Transverse colon (tissue), 4 donors: ENCODE measurements at regions not wholly inside any gene's neighbourhood (a gene's known extent, or its start where the extent isn't known, plus 50 kb on each side); places are given as distances from the start of the nearest gene placed in this dataset.

Experiments
- DNase-seq: peaks from one replicate; pipeline ENCODE4 v3.0.0-alpha.2; 2019
- H3K27ac ChIP-seq, 4 donors: fragments of 200-600 bp; sonication (generic); 2 replicates each; pipeline ENCODE4 v1.5.1; 2016 to 2018; ENCODE audit warnings: inconsistent platforms in 4 of 4
- H3K27me3 ChIP-seq: fragments of 200-600 bp; sonication (generic); 2 replicates; pipeline ENCODE4 v1.5.1; 2017; ENCODE audit warnings: inconsistent platforms
- H3K36me3 ChIP-seq, 4 donors: fragments of 200-600 bp; sonication (generic); 2 replicates each; pipeline ENCODE4 v1.5.1; 2017 to 2019; ENCODE audit warnings: inconsistent platforms in 4 of 4
- H3K4me1 ChIP-seq, 4 donors: fragments of 200-600 bp; sonication (generic); 2 replicates each; pipeline ENCODE4 v1.5.1; 2017 to 2020; ENCODE audit warnings: inconsistent platforms in 4 of 4
- H3K4me3 ChIP-seq, 4 donors: fragments of 200-600 bp; sonication (generic); 1 replicate in 1 of 4; 2 replicates in 3 of 4; pipeline versions ENCODE4 v1.5.1 to v1.6.1; 2017 to 2019; ENCODE audit warnings: inconsistent platforms in 4 of 4
- H3K9me3 ChIP-seq, 2 donors: fragments of 200-600 bp; sonication (generic); 2 replicates each; pipeline ENCODE4 v1.5.1; 2017 to 2019; ENCODE audit warnings: inconsistent platforms in 2 of 2
- CTCF ChIP-seq, 5 experiments: fragments of 200-600 bp in 3 of 5; fragments of 450-650 bp in 2 of 5; sonication (generic) in 3 of 5; IDR thresholded peaks; 1 replicate in 2 of 5; 2 replicates in 3 of 5; pipeline ENCODE4 v1.5.1; 2016 to 2017; ENCODE audit warnings: antibody characterized with exemption in 5 of 5, inconsistent platforms in 3 of 5, mild to moderate bottlenecking in 2 of 5, moderate library complexity in 1 of 5
- EP300 ChIP-seq: sonication (generic); formaldehyde crosslinking; IDR thresholded peaks from one replicate; pipeline ENCODE4 v1.6.1; 2017; ENCODE audit warnings: antibody characterized with exemption, low read depth
- POLR2A ChIP-seq: fragments of 450-650 bp; IDR thresholded peaks from one replicate; pipeline ENCODE4 v1.6.1; 2016; ENCODE audit warnings: antibody characterized with exemption, mild to moderate bottlenecking, moderate library complexity
- POLR2AphosphoS5 ChIP-seq, 3 donors: sonication (generic); formaldehyde crosslinking; IDR thresholded peaks; one replicate each; pipeline ENCODE4 v1.6.1; 2016; ENCODE audit warnings: antibody characterized with exemption in 3 of 3
- WGBS, 2 donors: methylation state at CpG; one replicate each; pipeline ENCODE4 v1.1.5; 2018; ENCODE audit warnings: low coverage in 1 of 2; 5-methylcytosine and 5-hydroxymethylcytosine counted together
- in situ Hi-C, 4 donors: fragments of 200-750 bp; cut with MboI; loops; one replicate each; pipeline versions ENCODE4 v1.15.0 to v1.15.1; 2017; ENCODE audit warnings: low sequenced_read_pairs in 3 of 4, low pct_ligation_motif_present in 1 of 4, low pct_unique_long_range_greater_than_20kb in 1 of 4
- intact Hi-C: fragments of 100-400 bp; cut with DNase I; formaldehyde crosslinking; loops from one replicate; pipeline ENCODE4 v1.15.1; 2023; ENCODE audit warnings: low total_unique reads

GRCh38 chr2:242051463-242051862 lies 181.9 kb downstream of the RTP5 start:
- in situ Hi-C loops: no loop called here
- WGBS, 2 donors: 11 to 25% methylated on average over 1 of the region's 1 CpG
- TF ChIP-seq POLR2AphosphoS5 (IDR thresholded peaks at IDR 0.05): no peak
- TF ChIP-seq CTCF (IDR thresholded peaks at IDR 0.05): no peak
- TF ChIP-seq POLR2A: no peak
- TF ChIP-seq EP300: no peak

GRCh38 chr2:242052421-242052820 lies 182.9 kb downstream of the RTP5 start:
- H3K27me3 ChIP-seq: peaks cover 33% of the 10 kb centered on the region
- no peaks in the 10 kb centered on the region for H3K4me1 ChIP-seq
- TF ChIP-seq POLR2A (no peak), CTCF (IDR thresholded peaks at IDR 0.05) (no peak), POLR2AphosphoS5 (IDR thresholded peaks at IDR 0.05) (no peak), EP300 (no peak)
- WGBS, 2 donors: 71 to 87% methylated on average over 5 to 10 of the region's 10 CpGs
- in situ Hi-C loops (no loop called here), intact Hi-C loops (no loop called here)
- no peaks in the 10 kb centered on the region for H3K36me3 ChIP-seq
- H3K9me3 ChIP-seq: no peaks in the 10 kb centered on the region
- H3K27ac ChIP-seq: no peak overlapping the region
- H3K4me3 ChIP-seq: no peak overlapping the region
- no peak for DNase-seq

More at GRCh38 chr2:242051463-242051862, 181.9 kb downstream of the RTP5 start:
- intact Hi-C loops: no loop called here
- no peak overlapping the region for H3K4me3 ChIP-seq
- H3K4me1 ChIP-seq: no peaks in the 10 kb centered on the region
- no peak overlapping the region for H3K27ac ChIP-seq
- H3K36me3 ChIP-seq: no peaks in the 10 kb centered on the region
- no peaks in the 10 kb centered on the region for H3K9me3 ChIP-seq
- peaks cover 24% of the 10 kb centered on the region for H3K27me3 ChIP-seq
- no peak for DNase-seq

GRCh38 chr2:242053921-242054320 lies 184.4 kb downstream of the RTP5 start:
- 76 to 80% methylated on average over 10 to 12 of the region's 12 CpGs for WGBS, 2 donors
- intact Hi-C loops: no loop called here
- no peak for DNase-seq
- TF ChIP-seq EP300 (no peak), POLR2A (no peak), CTCF (IDR thresholded peaks at IDR 0.05) (no peak), POLR2AphosphoS5 (IDR thresholded peaks at IDR 0.05) (no peak)
- H3K36me3 ChIP-seq: no peaks in the 10 kb centered on the region
- no peaks in the 10 kb centered on the region for H3K4me1 ChIP-seq
- H3K4me3 ChIP-seq: no peak overlapping the region
- peaks cover 44% of the 10 kb centered on the region for H3K27me3 ChIP-seq
- no peak overlapping the region for H3K27ac ChIP-seq
- in situ Hi-C loops: no loop called here
- H3K9me3 ChIP-seq: no peaks in the 10 kb centered on the region

- DNase-seq: no peak
- Histone ChIP-seq H3K9me3 (no peaks in the 10 kb centered on the region), H3K36me3 (no peaks in the 10 kb centered on the region), H3K27me3 (peaks cover 39% of the 10 kb centered on the region), H3K4me3 (no peak overlapping the region), H3K27ac (no peak overlapping the region), H3K4me1 (no peaks in the 10 kb centered on the region)
- intact Hi-C loops (no loop called here), in situ Hi-C loops (no loop called here)
- WGBS, 2 donors: 69 to 86% methylated on average over 2 to 6 of the region's 6 CpGs
- no peak for TF ChIP-seq CTCF (IDR thresholded peaks at IDR 0.05)
- TF ChIP-seq POLR2A: no peak
- TF ChIP-seq EP300: no peak
- TF ChIP-seq POLR2AphosphoS5 (IDR thresholded peaks at IDR 0.05): no peak
These were observed 184.9 kb downstream of the RTP5 start for GRCh38 chr2:242054406-242054805.
